ENCODE measurements at regions not wholly inside any gene's neighbourhood (a gene's known extent, or its start where the extent isn't known, plus 50 kb on each side); places are given as distances from the start of the nearest gene placed in this dataset.
"Not testable (repeated sequence)": the region's sequence is repeated elsewhere in the genome, so short reads cannot be mapped to it uniquely, and the experiment has no call there.

DNA sequence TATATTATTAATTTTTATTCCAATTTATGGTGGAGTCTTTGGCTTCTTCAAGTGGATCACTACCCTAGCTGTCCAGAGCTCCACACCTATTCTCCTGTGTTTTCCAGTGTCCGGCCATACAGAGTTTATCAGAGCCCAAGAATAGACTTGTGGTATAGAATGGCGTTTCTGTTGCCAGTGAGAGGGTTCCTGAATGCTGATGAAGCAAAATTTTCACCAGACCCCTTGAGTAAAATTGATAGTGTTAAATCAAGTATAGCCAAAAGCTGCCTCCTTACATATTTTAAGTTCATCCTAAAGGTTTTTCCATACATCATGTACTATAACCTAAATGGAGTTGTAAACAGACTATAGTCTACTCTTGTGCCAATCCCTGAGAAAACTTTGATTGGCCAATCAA is 171.5 kb upstream of the CHL1 start:
- Histone ChIP-seq H2AK5ac (ENCODE audit: low read length) (no peak overlapping the region), H3K27ac (ENCODE audit: low read depth, low read length) (no peak overlapping the region), H3K18ac (ENCODE audit: low read length) (no peak overlapping the region), H2BK120ac (ENCODE audit: low read depth, low read length) (no peak overlapping the region), H4K8ac (ENCODE audit: low read depth, low read length) (no peak overlapping the region), H3K23ac (ENCODE audit: low read length) (no peak overlapping the region), H3K9ac (ENCODE audit: low read length) (no peak overlapping the region), H3K27me3 (ENCODE audit: insufficient read depth, low read length, poor library complexity) (no peaks in the 10 kb centered on the region), H3K56ac (ENCODE audit: low read length) (no peak overlapping the region), H3K79me1 (ENCODE audit: low read length) (no peaks in the 10 kb centered on the region), H3K79me2 (ENCODE audit: control insufficient read depth, insufficient read depth, low read length) (no peaks in the 10 kb centered on the region), H3K4me3 (ENCODE audit: low read length) (no peak overlapping the region), H2BK15ac (replicated peaks; ENCODE audit: low read depth) (no peak overlapping the region), H2BK5ac (ENCODE audit: low read length) (no peak overlapping the region), H3K4ac (ENCODE audit: low read depth, low read length) (no peak overlapping the region), H3K4me2 (ENCODE audit: low read length) (no peak overlapping the region), H3K36me3 (ENCODE audit: control insufficient read depth, insufficient read depth, low read length) (no peaks in the 10 kb centered on the region), H3K4me1 (ENCODE audit: control insufficient read depth, low read depth, low read length) (no peaks in the 10 kb centered on the region), H4K5ac (ENCODE audit: low read length) (no peak overlapping the region)
- WGBS (ENCODE audit: extremely low coverage, insufficient coverage, low lambda C conversion rate), result no CpG with 5 or more reads among the region's 2 CpGs
- DNase-seq, result no peak

DNA sequence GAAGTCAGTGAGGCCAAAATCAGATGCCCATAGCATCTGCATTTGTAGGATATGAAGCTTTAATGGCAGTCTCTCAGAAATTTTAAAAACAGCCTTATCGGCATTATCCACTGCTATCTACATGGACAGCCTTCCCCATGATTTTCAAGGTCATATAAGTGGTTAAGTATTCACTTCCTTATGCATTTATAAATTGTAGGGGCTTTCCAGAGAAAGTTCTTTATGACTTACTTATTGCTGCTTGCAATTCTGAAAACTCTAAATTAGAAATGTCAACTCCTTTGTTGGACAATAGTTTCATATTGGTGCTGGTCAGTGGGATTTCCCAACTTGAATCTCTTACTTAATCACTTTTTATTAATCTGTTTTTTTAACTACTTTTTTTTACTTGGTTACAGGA is 160.6 kb upstream of the CHL1 start:
- H2BK120ac ChIP-seq (ENCODE audit: low read depth, low read length); H3K27ac ChIP-seq (ENCODE audit: low read depth, low read length); H3K9ac ChIP-seq (ENCODE audit: low read length): not testable (repeated sequence)

DNA sequence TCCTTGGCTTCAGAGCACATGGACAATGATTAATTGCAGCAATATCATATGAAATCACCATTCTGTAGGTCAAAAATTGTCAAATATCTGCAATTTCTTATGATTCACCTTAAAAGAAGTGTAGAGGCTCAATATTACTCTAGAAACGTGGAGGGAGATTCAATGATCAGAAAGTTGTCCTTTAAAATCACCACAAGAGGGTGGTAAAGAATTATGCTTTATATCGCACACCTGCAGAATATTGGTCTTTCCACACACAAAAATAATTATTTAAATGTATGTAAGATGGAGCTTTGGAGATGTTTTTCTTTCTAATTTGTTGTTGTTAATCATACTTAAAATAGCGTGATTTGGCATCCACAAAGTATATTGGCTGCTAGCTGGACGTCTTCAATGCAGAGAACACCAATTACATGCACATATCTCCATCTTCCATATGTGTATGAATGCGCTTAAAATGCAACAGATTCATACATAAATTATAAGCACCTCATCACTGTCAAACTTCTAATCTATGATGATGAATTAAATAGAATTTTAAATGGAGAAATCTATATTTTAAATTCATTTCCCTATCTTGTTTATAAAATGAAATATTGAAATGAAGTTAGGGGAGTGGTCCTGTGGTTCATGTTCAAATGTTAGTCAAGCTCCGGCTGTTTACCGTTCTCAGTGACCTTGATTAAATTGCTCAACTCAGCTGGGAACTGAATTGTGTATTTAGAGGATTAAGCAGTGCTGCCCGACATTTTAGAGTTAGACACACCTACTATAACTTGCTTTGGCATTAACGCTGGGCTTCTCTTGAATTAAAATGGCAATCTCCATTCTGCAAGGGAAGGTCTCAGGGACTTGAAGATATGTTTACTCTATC is 153.5 kb upstream of the CHL1 start:
- DNase-seq; H4K5ac ChIP-seq (ENCODE audit: low read length); H3K18ac ChIP-seq (ENCODE audit: low read length); H2BK15ac ChIP-seq (replicated peaks; ENCODE audit: low read depth); H3K4me2 ChIP-seq (ENCODE audit: low read length); H4K8ac ChIP-seq (ENCODE audit: low read depth, low read length); H3K36me3 ChIP-seq (ENCODE audit: control insufficient read depth, insufficient read depth, low read length); H2BK5ac ChIP-seq (ENCODE audit: low read length); H2BK120ac ChIP-seq (ENCODE audit: low read depth, low read length); H3K4me1 ChIP-seq (ENCODE audit: control insufficient read depth, low read depth, low read length); H3K27ac ChIP-seq (ENCODE audit: low read depth, low read length); H2AK5ac ChIP-seq (ENCODE audit: low read length); H3K9ac ChIP-seq (ENCODE audit: low read length); H3K23ac ChIP-seq (ENCODE audit: low read length); H3K79me2 ChIP-seq (ENCODE audit: control insufficient read depth, insufficient read depth, low read length); H3K4ac ChIP-seq (ENCODE audit: low read depth, low read length); H3K56ac ChIP-seq (ENCODE audit: low read length); H3K79me1 ChIP-seq (ENCODE audit: low read length); H3K27me3 ChIP-seq (ENCODE audit: insufficient read depth, low read length, poor library complexity); H3K4me3 ChIP-seq (ENCODE audit: low read length): not testable (repeated sequence)
- WGBS (ENCODE audit: extremely low coverage, insufficient coverage, low lambda C conversion rate), result no CpG with 5 or more reads among the region's 9 CpGs

More for the DNA sequence above, 160.6 kb upstream of the CHL1 start:
- H3K18ac ChIP-seq (ENCODE audit: low read length); H3K36me3 ChIP-seq (ENCODE audit: control insufficient read depth, insufficient read depth, low read length); H2BK5ac ChIP-seq (ENCODE audit: low read length); H3K4me2 ChIP-seq (ENCODE audit: low read length); H3K79me2 ChIP-seq (ENCODE audit: control insufficient read depth, insufficient read depth, low read length); H4K5ac ChIP-seq (ENCODE audit: low read length); H3K27me3 ChIP-seq (ENCODE audit: insufficient read depth, low read length, poor library complexity); H3K4ac ChIP-seq (ENCODE audit: low read depth, low read length); H3K23ac ChIP-seq (ENCODE audit: low read length); H2BK15ac ChIP-seq (replicated peaks; ENCODE audit: low read depth); H3K4me1 ChIP-seq (ENCODE audit: control insufficient read depth, low read depth, low read length); DNase-seq; H3K56ac ChIP-seq (ENCODE audit: low read length); H3K79me1 ChIP-seq (ENCODE audit: low read length); H2AK5ac ChIP-seq (ENCODE audit: low read length); H4K8ac ChIP-seq (ENCODE audit: low read depth, low read length); H3K4me3 ChIP-seq (ENCODE audit: low read length): not testable (repeated sequence)
- no CpG with 5 or more reads among the region's 1 CpG for WGBS (ENCODE audit: extremely low coverage, insufficient coverage, low lambda C conversion rate)

DNA sequence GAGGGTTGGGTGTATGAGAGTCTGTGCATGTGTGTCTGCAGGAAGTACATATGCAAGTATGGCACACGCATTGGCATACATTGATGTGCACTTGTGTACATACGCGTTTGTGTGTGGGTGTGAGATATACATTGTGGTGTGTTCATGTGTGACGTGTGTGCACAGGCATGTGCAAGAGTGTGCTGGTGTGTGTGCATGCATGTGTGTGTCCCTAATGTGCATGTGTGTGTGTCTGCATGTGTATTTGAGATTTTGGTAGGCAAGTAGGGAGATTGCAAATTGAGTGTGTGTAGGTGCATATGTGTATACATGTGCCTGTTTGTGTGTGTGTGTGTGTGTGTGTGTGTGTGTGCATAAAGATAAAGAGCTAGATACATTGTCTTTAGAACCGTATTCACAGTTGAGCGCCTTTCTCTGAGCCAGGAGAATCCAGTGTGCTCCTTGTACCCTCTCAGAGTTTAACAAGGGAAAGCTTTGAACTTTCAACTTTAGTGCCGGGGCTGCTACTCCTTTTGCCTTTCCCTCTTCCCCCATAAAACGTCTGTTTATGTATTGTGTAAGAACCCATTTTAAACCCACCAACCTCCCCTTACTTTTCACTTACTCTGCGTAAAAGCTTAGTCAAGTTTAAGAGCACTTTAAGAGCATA is 152.4 kb upstream of the CHL1 start:
- Histone ChIP-seq H2BK120ac (ENCODE audit: low read depth, low read length) (no peak overlapping the region), H3K4me3 (ENCODE audit: low read length) (no peak overlapping the region), H3K9ac (ENCODE audit: low read length) (no peak overlapping the region), H3K23ac (ENCODE audit: low read length) (no peak overlapping the region), H3K4me2 (ENCODE audit: low read length) (no peak overlapping the region), H3K79me2 (ENCODE audit: control insufficient read depth, insufficient read depth, low read length) (no peaks in the 10 kb centered on the region), H3K18ac (ENCODE audit: low read length) (no peak overlapping the region), H3K56ac (ENCODE audit: low read length) (no peak overlapping the region), H3K27ac (ENCODE audit: low read depth, low read length) (no peak overlapping the region), H2BK5ac (ENCODE audit: low read length) (no peak overlapping the region), H2BK15ac (replicated peaks; ENCODE audit: low read depth) (no peak overlapping the region), H3K27me3 (ENCODE audit: insufficient read depth, low read length, poor library complexity) (no peaks in the 10 kb centered on the region), H2AK5ac (ENCODE audit: low read length) (no peak overlapping the region), H3K36me3 (ENCODE audit: control insufficient read depth, insufficient read depth, low read length) (no peaks in the 10 kb centered on the region), H3K4me1 (ENCODE audit: control insufficient read depth, low read depth, low read length) (no peaks in the 10 kb centered on the region), H3K4ac (ENCODE audit: low read depth, low read length) (no peak overlapping the region), H4K5ac (ENCODE audit: low read length) (no peak overlapping the region), H4K8ac (ENCODE audit: low read depth, low read length) (no peak overlapping the region), H3K79me1 (ENCODE audit: low read length) (no peaks in the 10 kb centered on the region)
- no peak for DNase-seq
- WGBS (ENCODE audit: extremely low coverage, insufficient coverage, low lambda C conversion rate), result no CpG with 5 or more reads among the region's 9 CpGs

DNA sequence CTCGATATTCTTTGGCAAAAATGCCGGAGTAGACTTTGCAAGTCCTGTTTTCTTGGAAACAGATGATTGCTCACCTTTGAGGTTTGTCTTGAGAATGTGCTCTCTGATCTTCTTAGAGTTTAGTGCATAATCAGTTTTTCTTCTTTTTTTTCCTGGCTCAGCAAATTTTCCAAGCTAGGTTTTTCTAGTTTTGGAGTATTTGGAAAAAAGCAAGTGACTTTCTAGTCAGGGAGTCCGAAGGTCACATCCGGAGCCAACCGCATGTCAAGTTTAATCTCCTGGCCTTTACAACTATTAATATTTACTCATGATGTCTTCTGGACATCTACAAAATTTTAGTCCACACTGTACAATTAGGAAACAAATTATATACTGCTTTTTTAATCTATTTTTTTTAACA is 151.6 kb upstream of the CHL1 start:
- H3K23ac ChIP-seq (ENCODE audit: low read length); H2AK5ac ChIP-seq (ENCODE audit: low read length); H2BK15ac ChIP-seq (replicated peaks; ENCODE audit: low read depth); H3K27ac ChIP-seq (ENCODE audit: low read depth, low read length); H3K36me3 ChIP-seq (ENCODE audit: control insufficient read depth, insufficient read depth, low read length); H3K27me3 ChIP-seq (ENCODE audit: insufficient read depth, low read length, poor library complexity); H3K4me1 ChIP-seq (ENCODE audit: control insufficient read depth, low read depth, low read length); H4K5ac ChIP-seq (ENCODE audit: low read length); H3K79me1 ChIP-seq (ENCODE audit: low read length); H3K79me2 ChIP-seq (ENCODE audit: control insufficient read depth, insufficient read depth, low read length); H2BK120ac ChIP-seq (ENCODE audit: low read depth, low read length); H3K9ac ChIP-seq (ENCODE audit: low read length); H4K8ac ChIP-seq (ENCODE audit: low read depth, low read length); DNase-seq; H2BK5ac ChIP-seq (ENCODE audit: low read length); H3K18ac ChIP-seq (ENCODE audit: low read length); H3K4me3 ChIP-seq (ENCODE audit: low read length); H3K4ac ChIP-seq (ENCODE audit: low read depth, low read length); H3K4me2 ChIP-seq (ENCODE audit: low read length); H3K56ac ChIP-seq (ENCODE audit: low read length): not testable (repeated sequence)
- WGBS (ENCODE audit: extremely low coverage, insufficient coverage, low lambda C conversion rate), result no CpG with 5 or more reads among the region's 5 CpGs

Data from mesendoderm (in vitro differentiated cells).